PFSK-1 (cell line): ENCODE measurements at regions not wholly inside any gene's neighbourhood (a gene's known extent, or its start where the extent isn't known, plus 50 kb on each side); places are given as distances from the start of the nearest gene placed in this dataset.

Experiments used
- FOXP2 ChIP-seq: optimal IDR thresholded peaks from 2 replicates; pipeline ENCODE3; 2011; ENCODE audit warnings: borderline replicate concordance, control low read depth, inconsistent platforms; ENCODE audit not compliant: insufficient read depth; ENCODE audit errors: extremely low read length, extremely low read depth
- POLR2AphosphoS5 ChIP-seq: IDR thresholded peaks from 2 replicates; pipeline ENCODE4 v1.6.1; 2012; ENCODE audit warnings: low read depth, mild to moderate bottlenecking, control low read depth, low read length, moderate library complexity
- SIN3A ChIP-seq: IDR thresholded peaks from 2 replicates; pipeline ENCODE4 v1.6.1; 2012; ENCODE audit warnings: mild to moderate bottlenecking, low read length, moderate library complexity, borderline replicate concordance; ENCODE audit not compliant: insufficient read depth
- TAF1 ChIP-seq: IDR thresholded peaks from 2 replicates; pipeline ENCODE4 v1.6.1; 2012; ENCODE audit warnings: low read length, control low read depth, borderline replicate concordance; ENCODE audit not compliant: insufficient read depth
- TF ChIP-seq, protein P1 (sequence below), 2 experiments: IDR thresholded peaks; 2 replicates each; pipeline versions ENCODE4 v1.6.1 to v1.8.0; 2011 to 2012; ENCODE audit warnings: low read depth in 2 of 2, low read length in 2 of 2, control low read depth in 1 of 2, inconsistent platforms in 1 of 2, mild to moderate bottlenecking in 1 of 2, moderate library complexity in 1 of 2; ENCODE audit not compliant: insufficient read depth in 1 of 2

DNA sequence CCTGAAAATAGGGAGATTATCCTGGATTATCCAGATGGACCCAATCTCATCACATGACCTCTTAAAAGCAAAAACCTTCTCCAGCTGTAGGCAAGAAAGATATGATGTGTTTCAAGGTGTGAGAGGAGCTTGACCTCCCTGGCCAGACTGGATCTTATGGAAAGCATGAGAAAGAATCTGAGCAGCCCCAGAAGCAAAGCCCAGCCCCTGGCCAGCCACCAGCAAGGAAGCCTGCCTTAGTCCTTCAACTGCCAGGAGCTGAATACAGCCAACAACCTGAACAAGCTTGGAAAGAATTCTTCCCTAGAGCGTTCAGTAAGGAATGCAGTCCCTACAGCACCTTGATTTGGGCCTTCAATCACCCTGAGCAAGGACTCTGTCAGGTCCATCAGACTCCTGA lies 375.0 kb upstream of the CHRM3 start:
- no peak for TF ChIP-seq FOXP2

DNA sequence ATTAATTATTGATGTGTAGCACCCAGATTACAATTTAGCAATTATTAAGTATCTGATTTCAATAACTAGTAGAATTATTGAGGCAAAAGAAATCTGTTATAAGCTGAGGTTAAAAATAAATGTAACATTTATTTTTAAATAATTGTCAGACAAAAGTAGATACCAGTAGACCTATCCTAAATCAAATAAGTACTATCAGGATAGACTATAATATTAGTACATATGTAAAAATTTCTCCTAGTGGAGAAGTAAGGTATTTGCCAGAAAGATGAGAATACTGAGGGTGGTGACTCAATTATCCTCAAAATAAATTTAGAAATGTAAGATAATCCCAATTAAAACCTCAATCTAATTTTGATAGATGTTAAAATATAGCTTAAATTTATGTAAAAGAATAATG lies 377.8 kb upstream of the CHRM3 start:
- TF ChIP-seq TAF1, result no peak
- TF ChIP-seq FOXP2, result no peak
- TF ChIP-seq SIN3A, result no peak
- TF ChIP-seq POLR2AphosphoS5, result no peak
- TF ChIP-seq, protein P1, sequence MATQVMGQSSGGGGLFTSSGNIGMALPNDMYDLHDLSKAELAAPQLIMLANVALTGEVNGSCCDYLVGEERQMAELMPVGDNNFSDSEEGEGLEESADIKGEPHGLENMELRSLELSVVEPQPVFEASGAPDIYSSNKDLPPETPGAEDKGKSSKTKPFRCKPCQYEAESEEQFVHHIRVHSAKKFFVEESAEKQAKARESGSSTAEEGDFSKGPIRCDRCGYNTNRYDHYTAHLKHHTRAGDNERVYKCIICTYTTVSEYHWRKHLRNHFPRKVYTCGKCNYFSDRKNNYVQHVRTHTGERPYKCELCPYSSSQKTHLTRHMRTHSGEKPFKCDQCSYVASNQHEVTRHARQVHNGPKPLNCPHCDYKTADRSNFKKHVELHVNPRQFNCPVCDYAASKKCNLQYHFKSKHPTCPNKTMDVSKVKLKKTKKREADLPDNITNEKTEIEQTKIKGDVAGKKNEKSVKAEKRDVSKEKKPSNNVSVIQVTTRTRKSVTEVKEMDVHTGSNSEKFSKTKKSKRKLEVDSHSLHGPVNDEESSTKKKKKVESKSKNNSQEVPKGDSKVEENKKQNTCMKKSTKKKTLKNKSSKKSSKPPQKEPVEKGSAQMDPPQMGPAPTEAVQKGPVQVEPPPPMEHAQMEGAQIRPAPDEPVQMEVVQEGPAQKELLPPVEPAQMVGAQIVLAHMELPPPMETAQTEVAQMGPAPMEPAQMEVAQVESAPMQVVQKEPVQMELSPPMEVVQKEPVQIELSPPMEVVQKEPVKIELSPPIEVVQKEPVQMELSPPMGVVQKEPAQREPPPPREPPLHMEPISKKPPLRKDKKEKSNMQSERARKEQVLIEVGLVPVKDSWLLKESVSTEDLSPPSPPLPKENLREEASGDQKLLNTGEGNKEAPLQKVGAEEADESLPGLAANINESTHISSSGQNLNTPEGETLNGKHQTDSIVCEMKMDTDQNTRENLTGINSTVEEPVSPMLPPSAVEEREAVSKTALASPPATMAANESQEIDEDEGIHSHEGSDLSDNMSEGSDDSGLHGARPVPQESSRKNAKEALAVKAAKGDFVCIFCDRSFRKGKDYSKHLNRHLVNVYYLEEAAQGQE (IDR thresholded peaks at IDR 0.05; ENCODE audit: insufficient read depth in 1 of 2, low read depth in 2 of 2, low read length in 2 of 2), result no peak

DNA sequence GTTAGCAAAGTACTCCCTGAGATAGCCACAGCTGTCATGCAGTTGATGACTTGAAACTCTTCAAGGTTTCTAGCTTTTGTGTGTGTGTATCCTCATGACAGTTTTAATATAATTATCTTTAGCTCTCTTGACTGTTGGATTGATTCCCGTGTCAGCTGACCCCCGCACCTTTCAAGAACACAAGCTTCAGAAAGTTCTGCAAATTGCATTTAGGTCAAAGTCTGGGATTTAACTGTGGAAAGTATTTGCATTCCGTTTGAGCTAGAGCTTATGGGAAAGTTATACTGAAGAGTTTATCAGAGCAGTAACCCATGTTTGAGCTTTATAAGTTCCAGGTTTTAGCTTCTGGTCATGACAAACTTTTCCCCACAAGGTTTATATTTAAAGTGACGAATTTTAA lies 380.1 kb upstream of the CHRM3 start:
- TF ChIP-seq SIN3A (no peak), POLR2AphosphoS5 (no peak), FOXP2 (no peak)

DNA sequence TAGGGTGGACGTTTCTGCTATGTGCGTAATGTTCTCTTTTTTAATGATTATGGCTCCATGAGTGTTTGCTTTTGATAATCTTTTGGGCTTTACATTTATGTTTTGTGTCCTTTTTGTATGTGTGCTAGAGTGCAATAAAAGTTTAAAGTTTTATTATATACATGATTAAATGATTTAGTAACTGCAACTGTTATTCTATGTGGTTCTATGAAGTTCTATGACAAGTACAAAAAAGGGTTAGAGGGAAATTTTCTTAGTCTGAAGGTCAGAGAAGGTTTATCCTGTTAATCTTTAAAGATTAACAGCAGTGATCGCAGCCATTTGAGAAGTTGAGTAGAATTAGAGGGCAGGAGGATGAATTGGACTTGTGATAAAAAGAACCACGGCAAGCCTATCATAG lies 386.4 kb upstream of the CHRM3 start:
- TF ChIP-seq, protein P1 (IDR thresholded peaks at IDR 0.05; ENCODE audit: insufficient read depth in 1 of 2, low read depth in 2 of 2, low read length in 2 of 2), result no peak
- TF ChIP-seq TAF1 (no peak), SIN3A (no peak), FOXP2 (no peak), POLR2AphosphoS5 (no peak)

DNA sequence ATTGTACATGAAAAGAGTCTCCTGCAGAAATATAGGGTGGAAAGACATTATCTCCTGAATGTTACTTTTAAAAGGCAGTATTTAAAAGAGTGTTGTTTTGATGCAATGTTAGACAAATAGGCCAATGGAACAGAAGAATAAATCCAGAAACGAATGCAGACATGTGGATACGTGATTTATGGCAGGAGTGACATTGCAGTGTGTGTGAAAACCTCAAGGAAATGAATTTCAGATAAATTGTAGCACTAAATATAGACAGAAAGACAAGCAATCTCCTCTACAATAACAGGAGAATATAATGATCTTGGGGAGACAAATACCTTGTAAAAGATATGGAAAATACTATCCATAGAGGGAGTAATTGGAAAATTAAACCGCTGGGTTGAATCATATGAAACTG lies 387.8 kb upstream of the CHRM3 start:
- TF ChIP-seq TAF1 (no peak), SIN3A (no peak), POLR2AphosphoS5 (no peak), FOXP2 (no peak)
- TF ChIP-seq, protein P1 (IDR thresholded peaks at IDR 0.05; ENCODE audit: insufficient read depth in 1 of 2, low read depth in 2 of 2, low read length in 2 of 2), result no peak

DNA sequence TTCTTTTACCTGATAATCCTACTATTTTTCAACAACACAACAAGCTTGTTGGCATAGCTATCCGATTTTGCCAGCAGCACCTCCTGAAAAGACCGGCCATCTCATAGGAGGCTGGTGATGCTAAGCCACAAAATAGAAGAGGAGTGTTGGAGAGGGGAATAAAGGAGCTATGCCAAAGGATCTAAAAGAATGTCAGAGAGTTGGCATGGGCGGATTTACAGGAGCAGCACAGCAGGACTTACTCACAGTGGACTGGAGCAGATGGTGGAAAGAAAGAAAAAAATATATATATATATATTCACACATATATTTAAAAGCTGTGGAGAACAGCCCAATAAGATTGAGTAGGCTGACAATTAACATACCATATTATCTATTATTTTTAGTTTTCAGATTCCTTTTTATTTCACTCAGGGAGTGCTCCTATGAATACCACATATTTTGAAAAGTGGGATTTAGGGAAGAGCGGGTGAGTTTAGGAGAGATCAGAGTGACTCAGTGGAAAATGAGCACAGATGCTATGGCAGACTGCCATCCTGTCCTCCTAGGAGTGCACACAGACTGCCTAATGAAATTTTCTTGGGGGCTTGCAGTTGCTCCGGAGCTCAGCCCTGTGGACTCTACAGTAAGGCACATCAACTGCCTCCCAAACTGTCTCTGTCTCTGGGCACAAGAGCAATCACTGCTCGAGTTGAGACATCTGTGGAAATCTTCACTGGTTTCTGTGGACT lies 394.4 kb upstream of the CHRM3 start:
- no peak for TF ChIP-seq TAF1
- TF ChIP-seq FOXP2, result no peak
- TF ChIP-seq SIN3A, result no peak
- TF ChIP-seq POLR2AphosphoS5, result no peak
- TF ChIP-seq, protein P1 (IDR thresholded peaks at IDR 0.05; ENCODE audit: insufficient read depth in 1 of 2, low read depth in 2 of 2, low read length in 2 of 2), result no peak
